ENCODE measurements at regions not wholly inside any gene's neighbourhood (a gene's known extent, or its start where the extent isn't known, plus 50 kb on each side); places are given as distances from the start of the nearest gene placed in this dataset.
"Not testable (repeated sequence)": the region's sequence is repeated elsewhere in the genome, so short reads cannot be mapped to it uniquely, and the experiment has no call there.

DNA sequence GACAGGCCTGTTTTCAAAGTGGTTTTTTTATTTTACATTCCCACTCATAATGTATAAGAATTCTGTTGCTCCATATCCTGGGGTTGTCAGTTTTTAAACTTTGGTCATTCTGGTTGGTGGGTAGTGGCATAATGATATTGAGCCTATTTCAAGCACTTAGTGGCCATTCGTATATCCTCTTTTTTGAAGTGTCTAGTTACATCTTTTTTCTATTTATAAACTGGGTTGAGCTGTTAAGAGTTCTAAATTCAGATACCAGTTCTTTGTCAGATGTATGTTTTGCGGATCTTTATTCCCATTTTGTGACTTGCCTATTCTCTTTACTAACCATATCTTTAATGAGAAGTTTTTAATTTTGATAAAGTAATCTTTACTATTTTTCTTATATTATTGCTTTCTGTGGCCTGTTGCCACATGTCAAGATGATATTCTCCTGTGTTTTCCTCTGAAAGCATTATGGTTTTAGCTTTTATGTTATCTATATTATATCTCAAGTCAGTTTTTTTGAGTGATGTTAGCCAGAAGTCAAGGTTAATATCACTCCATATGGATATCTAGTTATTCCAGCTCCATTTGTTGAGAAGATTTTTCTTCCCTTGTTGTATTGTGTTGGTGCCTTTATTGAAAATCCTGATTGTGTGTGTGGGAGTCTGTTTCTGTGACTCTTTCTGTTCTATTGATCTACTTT lies 110.9 kb downstream of the FHIP1A start:
- DNase-seq (ENCODE audit: low read depth, low spot score): no peak
- H3K9me3 ChIP-seq (ENCODE audit: control insufficient read depth, insufficient read depth, low read length): no peaks in the 10 kb centered on the region
- H3K27me3 ChIP-seq (ENCODE audit: control insufficient read depth, insufficient read depth, low read length): no peaks in the 10 kb centered on the region
- WGBS (ENCODE audit: insufficient coverage, insufficient read length): no CpG with 5 or more reads among the region's 2 CpGs
- H3K27ac ChIP-seq (ENCODE audit: low read length): no peak overlapping the region
- H3K4me3 ChIP-seq (ENCODE audit: low read length): no peak overlapping the region
- H3K36me3 ChIP-seq (ENCODE audit: control insufficient read depth, insufficient read depth, low read length): no peaks in the 10 kb centered on the region
- peaks cover 4% of the 10 kb centered on the region for H3K4me1 ChIP-seq (ENCODE audit: control insufficient read depth, insufficient read depth, low read length)

DNA sequence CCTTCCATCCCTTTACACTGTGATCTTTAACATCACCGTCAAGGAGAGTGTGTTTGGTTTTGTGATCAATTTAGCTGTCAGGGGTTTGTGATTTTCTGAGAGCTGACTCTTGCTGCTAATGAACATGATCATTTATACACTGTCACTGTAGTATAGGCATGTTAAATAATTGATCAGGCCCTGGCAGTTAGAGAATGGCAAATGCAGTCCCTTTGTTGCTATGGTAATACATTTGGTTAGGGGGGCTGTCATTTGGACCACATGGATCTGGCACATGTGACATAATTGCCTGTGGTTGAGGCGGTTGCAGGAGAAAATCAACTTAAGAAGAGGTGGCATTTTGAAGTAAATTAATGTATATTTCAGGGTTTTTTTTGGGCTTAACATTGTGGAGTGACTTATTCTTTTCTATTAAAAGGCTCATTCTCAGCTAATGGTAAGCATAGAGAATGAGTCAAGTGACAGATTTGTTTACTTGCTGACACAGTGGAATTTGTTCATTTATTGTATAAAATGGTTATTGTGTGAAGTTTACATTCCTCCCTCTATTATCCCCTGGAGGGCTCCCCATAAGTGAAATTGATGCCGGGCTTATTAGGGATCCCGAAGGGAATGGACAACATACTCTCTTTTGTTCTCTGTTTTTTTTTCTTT lies 114.0 kb downstream of the FHIP1A start:
- Histone ChIP-seq H3K27me3 (ENCODE audit: control insufficient read depth, insufficient read depth, low read length) (no peaks in the 10 kb centered on the region), H3K9me3 (ENCODE audit: control insufficient read depth, insufficient read depth, low read length) (no peaks in the 10 kb centered on the region), H3K4me3 (ENCODE audit: low read length) (no peak overlapping the region), H3K4me1 (ENCODE audit: control insufficient read depth, insufficient read depth, low read length) (peaks cover 4% of the 10 kb centered on the region), H3K27ac (ENCODE audit: low read length) (no peak overlapping the region), H3K36me3 (ENCODE audit: control insufficient read depth, insufficient read depth, low read length) (no peaks in the 10 kb centered on the region)
- no CpG with 5 or more reads among the region's 4 CpGs for WGBS (ENCODE audit: insufficient coverage, insufficient read length)
- no peak for DNase-seq (ENCODE audit: low read depth, low spot score)

DNA sequence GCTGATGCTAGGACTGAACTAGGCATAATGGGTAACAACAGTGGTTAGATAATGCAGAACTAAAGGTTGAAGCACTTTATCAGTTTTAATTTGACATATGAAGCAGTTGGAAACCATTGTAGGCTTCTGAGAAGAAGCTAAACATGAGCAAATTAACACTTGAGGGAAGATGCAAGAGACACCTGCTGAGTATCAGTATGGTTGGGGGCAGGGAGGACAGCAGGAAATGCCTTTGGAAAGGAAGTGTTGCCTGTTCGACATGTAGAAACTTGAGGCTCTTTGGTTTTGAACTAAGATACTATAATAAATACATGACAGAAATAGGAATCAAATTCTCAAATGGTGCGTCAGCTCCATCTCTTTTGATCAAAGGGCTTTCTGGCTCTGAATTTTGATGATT lies 115.6 kb downstream of the FHIP1A start:
- no peak overlapping the region for H3K27ac ChIP-seq (ENCODE audit: low read length)
- no peaks in the 10 kb centered on the region for H3K9me3 ChIP-seq (ENCODE audit: control insufficient read depth, insufficient read depth, low read length)
- no peaks in the 10 kb centered on the region for H3K36me3 ChIP-seq (ENCODE audit: control insufficient read depth, insufficient read depth, low read length)
- no peak for DNase-seq (ENCODE audit: low read depth, low spot score)
- H3K4me1 ChIP-seq (ENCODE audit: control insufficient read depth, insufficient read depth, low read length): peaks cover 4% of the 10 kb centered on the region
- no CpG with 5 or more reads among the region's 2 CpGs for WGBS (ENCODE audit: insufficient coverage, insufficient read length)
- H3K27me3 ChIP-seq (ENCODE audit: control insufficient read depth, insufficient read depth, low read length): no peaks in the 10 kb centered on the region
- no peak overlapping the region for H3K4me3 ChIP-seq (ENCODE audit: low read length)

DNA sequence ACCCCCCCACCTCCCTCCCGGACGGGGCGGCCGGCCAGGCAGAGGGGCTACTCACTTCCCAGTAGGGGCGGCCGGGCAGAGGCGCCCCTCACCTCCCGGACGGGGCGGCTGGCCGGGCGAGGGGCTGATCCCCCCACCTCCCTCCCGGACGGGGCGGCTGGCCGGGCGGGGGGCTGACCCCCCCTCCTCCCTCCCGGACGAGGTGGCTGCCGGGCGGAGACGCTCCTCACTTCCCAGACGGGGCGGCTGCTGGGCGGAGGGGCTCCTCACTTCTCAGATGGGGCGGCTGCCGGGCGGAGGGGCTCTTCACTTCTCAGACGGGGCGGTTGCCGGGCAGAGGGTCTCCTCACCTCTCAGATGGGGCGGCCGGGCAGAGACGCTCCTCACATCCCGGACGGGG lies 117.5 kb downstream of the FHIP1A start:
- H3K36me3 ChIP-seq (ENCODE audit: control insufficient read depth, insufficient read depth, low read length); H3K4me3 ChIP-seq (ENCODE audit: low read length); H3K27ac ChIP-seq (ENCODE audit: low read length); H3K27me3 ChIP-seq (ENCODE audit: control insufficient read depth, insufficient read depth, low read length); H3K4me1 ChIP-seq (ENCODE audit: control insufficient read depth, insufficient read depth, low read length); DNase-seq (ENCODE audit: low read depth, low spot score); H3K9me3 ChIP-seq (ENCODE audit: control insufficient read depth, insufficient read depth, low read length): not testable (repeated sequence)
- WGBS (ENCODE audit: insufficient coverage, insufficient read length): no CpG with 5 or more reads among the region's 36 CpGs

DNA sequence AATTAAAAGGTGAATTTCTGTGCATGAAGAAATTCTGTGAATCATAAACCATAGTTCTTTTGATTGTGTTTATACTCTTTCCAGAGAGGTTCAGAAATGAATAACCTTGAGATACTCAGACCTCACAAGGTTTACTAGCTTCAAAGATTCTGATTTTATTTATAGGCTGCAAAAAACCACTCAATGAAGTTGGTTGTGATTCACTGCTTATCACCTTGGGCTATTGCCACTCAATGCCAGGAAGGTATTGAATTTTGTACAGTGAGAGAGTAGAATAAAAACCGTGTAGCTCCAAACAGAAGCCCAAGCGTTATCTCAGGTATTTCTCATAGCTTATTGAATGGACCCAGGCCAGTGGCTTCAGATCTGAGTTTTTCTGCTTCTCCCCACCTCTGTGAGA lies 118.7 kb downstream of the FHIP1A start:
- H3K27me3 ChIP-seq (ENCODE audit: control insufficient read depth, insufficient read depth, low read length): no peaks in the 10 kb centered on the region
- H3K27ac ChIP-seq (ENCODE audit: low read length): no peak overlapping the region
- no peaks in the 10 kb centered on the region for H3K36me3 ChIP-seq (ENCODE audit: control insufficient read depth, insufficient read depth, low read length)
- H3K9me3 ChIP-seq (ENCODE audit: control insufficient read depth, insufficient read depth, low read length): no peaks in the 10 kb centered on the region
- DNase-seq (ENCODE audit: low read depth, low spot score): no peak
- peaks cover 4% of the 10 kb centered on the region for H3K4me1 ChIP-seq (ENCODE audit: control insufficient read depth, insufficient read depth, low read length)
- no CpG with 5 or more reads among the region's 2 CpGs for WGBS (ENCODE audit: insufficient coverage, insufficient read length)
- H3K4me3 ChIP-seq (ENCODE audit: low read length): no peak overlapping the region

DNA sequence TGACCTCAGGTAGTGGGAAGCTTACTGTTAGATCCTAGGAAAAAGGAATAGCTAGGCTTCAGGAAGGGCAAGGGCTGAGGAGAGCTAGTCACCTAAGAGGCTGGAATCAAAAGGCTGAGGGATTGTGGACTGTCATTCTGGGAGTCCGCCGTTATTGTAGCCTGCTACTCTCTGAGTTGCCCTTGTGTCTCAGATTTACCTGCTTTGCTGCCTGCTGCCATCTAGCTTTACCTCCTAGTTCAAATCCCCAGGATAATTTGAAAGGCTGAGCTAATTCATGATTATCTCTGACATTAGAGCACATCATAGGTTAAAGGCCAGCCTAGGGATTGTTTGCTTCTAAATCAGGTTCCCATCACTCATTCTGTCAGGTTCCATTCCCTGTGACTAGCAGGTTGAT lies 120.2 kb downstream of the FHIP1A start:
- no peak for DNase-seq (ENCODE audit: low read depth, low spot score)

DNA sequence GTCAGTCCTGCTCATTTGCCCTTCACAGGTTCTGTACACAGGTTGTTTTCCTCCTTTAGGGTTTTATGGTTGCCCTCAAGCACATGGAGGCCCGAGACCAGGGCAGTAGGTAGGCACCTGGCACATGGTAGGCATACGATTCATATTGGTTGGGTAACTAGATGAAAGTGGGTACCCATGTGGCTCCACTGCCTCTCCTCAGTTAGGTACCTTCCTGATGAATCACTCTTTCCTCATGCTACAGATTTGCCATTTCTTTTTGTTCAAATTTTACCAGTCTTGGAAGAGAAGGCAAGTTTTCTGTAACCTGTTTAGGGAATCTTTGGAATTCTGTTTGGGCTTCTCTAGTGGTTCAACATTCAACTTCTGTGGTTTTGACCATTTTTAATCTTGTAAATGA lies 121.3 kb downstream of the FHIP1A start:
- Histone ChIP-seq H3K4me1 (ENCODE audit: control insufficient read depth, insufficient read depth, low read length) (no peaks in the 10 kb centered on the region), H3K27ac (ENCODE audit: low read length) (no peak overlapping the region), H3K27me3 (ENCODE audit: control insufficient read depth, insufficient read depth, low read length) (no peaks in the 10 kb centered on the region), H3K4me3 (ENCODE audit: low read length) (no peak overlapping the region), H3K36me3 (ENCODE audit: control insufficient read depth, insufficient read depth, low read length) (no peaks in the 10 kb centered on the region), H3K9me3 (ENCODE audit: control insufficient read depth, insufficient read depth, low read length) (no peaks in the 10 kb centered on the region)
- no CpG with 5 or more reads among the region's 2 CpGs for WGBS (ENCODE audit: insufficient coverage, insufficient read length)
- DNase-seq (ENCODE audit: low read depth, low spot score): no peak

More for the DNA sequence above, 120.2 kb downstream of the FHIP1A start:
- WGBS (ENCODE audit: insufficient coverage, insufficient read length): no CpG with 5 or more reads among the region's 2 CpGs
- Histone ChIP-seq H3K9me3 (ENCODE audit: control insufficient read depth, insufficient read depth, low read length) (no peaks in the 10 kb centered on the region), H3K27ac (ENCODE audit: low read length) (no peak overlapping the region), H3K4me1 (ENCODE audit: control insufficient read depth, insufficient read depth, low read length) (peaks cover 2% of the 10 kb centered on the region; the same call in 1 of the 2 replicates), H3K4me3 (ENCODE audit: low read length) (no peak overlapping the region), H3K27me3 (ENCODE audit: control insufficient read depth, insufficient read depth, low read length) (no peaks in the 10 kb centered on the region), H3K36me3 (ENCODE audit: control insufficient read depth, insufficient read depth, low read length) (no peaks in the 10 kb centered on the region)

DNA sequence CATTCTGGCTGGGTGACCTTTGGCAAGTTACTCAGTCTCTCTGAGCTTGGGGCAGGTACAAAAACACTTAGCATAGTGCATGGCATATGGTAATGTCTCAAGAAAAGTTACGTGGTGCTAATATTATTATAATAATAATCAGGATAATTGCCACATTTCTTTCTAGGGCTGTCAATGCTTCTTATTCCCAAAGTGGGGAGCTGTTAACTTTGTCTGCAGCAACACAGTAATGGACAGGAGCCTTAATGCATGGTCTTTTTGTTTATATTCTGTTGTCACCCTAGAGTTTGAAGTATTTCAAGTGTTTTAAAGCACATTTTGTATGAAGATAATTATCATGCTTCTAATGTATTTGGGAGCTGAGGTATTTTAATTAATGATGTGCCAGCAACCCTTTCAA lies 121.8 kb downstream of the FHIP1A start:
- no peak overlapping the region for H3K27ac ChIP-seq (ENCODE audit: low read length)
- no peaks in the 10 kb centered on the region for H3K27me3 ChIP-seq (ENCODE audit: control insufficient read depth, insufficient read depth, low read length)
- no peaks in the 10 kb centered on the region for H3K36me3 ChIP-seq (ENCODE audit: control insufficient read depth, insufficient read depth, low read length)
- H3K4me3 ChIP-seq (ENCODE audit: low read length): no peak overlapping the region
- WGBS (ENCODE audit: insufficient coverage, insufficient read length): no CpG with 5 or more reads among the region's 1 CpG
- no peaks in the 10 kb centered on the region for H3K9me3 ChIP-seq (ENCODE audit: control insufficient read depth, insufficient read depth, low read length)
- H3K4me1 ChIP-seq (ENCODE audit: control insufficient read depth, insufficient read depth, low read length): no peaks in the 10 kb centered on the region
- DNase-seq (ENCODE audit: low read depth, low spot score): no peak

DNA sequence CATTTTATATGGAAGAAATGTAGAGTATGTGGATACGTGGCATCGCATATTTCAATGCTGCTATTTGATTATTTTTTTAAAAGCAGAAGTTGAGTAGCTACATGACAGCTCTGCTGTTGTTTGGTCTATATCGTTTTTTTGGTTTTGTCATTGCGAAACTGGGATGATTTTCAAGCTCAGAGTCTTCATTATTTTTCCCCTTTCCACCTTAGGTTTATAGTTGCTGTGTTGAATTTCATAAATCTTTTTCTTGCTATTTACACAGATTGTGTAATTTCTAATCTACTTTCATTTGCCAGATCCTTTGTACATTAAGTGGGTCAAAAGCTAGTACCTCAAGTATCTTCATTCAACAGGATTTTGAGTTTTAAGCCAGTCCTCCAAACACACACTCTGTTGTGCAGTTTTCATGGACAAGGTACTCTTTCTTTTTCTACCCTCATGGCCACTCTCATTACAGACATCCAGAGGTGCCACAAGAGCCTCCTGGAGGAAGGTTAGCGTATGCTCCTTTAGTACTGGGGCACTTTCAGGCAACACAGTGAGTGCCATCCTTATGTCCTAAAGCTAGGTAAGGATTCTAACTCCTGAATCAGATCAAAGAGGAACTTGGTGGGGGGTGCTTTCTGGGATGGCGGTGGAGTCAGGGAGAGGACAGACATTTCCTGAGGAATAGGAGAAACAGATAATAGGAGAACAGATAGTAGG lies 123.2 kb downstream of the FHIP1A start:
- no peaks in the 10 kb centered on the region for H3K4me1 ChIP-seq (ENCODE audit: control insufficient read depth, insufficient read depth, low read length)
- H3K36me3 ChIP-seq (ENCODE audit: control insufficient read depth, insufficient read depth, low read length): no peaks in the 10 kb centered on the region
- H3K9me3 ChIP-seq (ENCODE audit: control insufficient read depth, insufficient read depth, low read length): no peaks in the 10 kb centered on the region
- H3K4me3 ChIP-seq (ENCODE audit: low read length): no peak overlapping the region
- 100% methylated on average over 2 of the region's 6 CpGs for WGBS (ENCODE audit: insufficient coverage, insufficient read length)
- no peaks in the 10 kb centered on the region for H3K27me3 ChIP-seq (ENCODE audit: control insufficient read depth, insufficient read depth, low read length)
- DNase-seq (ENCODE audit: low read depth, low spot score): no peak
- no peak overlapping the region for H3K27ac ChIP-seq (ENCODE audit: low read length)

DNA sequence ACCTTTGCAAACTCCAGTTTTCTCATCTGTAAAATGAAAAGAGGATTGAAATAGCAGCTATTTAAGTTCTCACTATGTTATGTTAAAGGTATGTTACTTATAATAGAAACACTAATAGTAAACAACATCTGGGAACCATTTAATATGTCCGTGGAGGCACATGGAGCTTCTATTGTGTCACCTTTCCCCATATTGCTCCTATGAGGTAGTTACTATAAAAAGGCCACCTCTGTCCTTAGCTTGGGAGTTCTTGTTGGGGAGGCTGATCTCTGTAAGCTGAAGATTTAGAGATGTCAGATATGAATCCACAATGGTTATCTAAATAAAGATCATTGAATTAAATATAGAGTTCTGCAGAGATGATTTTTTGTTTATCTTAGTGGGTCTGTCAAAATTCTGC lies 125.2 kb downstream of the FHIP1A start:
- DNase-seq (ENCODE audit: low read depth, low spot score): no peak
- Histone ChIP-seq H3K4me1 (ENCODE audit: control insufficient read depth, insufficient read depth, low read length) (peaks cover 2% of the 10 kb centered on the region; the same call in 1 of the 2 replicates), H3K9me3 (ENCODE audit: control insufficient read depth, insufficient read depth, low read length) (no peaks in the 10 kb centered on the region), H3K4me3 (ENCODE audit: low read length) (no peak overlapping the region), H3K27ac (ENCODE audit: low read length) (no peak overlapping the region), H3K27me3 (ENCODE audit: control insufficient read depth, insufficient read depth, low read length) (no peaks in the 10 kb centered on the region), H3K36me3 (ENCODE audit: control insufficient read depth, insufficient read depth, low read length) (no peaks in the 10 kb centered on the region)
- no CpG with 5 or more reads among the region's 1 CpG for WGBS (ENCODE audit: insufficient coverage, insufficient read length)

All from iPS DF 6.9 (cell line).